Bronchial epithelial cell (primary cell): ENCODE measurements at regions not wholly inside any gene's neighbourhood (a gene's known extent, or its start where the extent isn't known, plus 50 kb on each side); places are given as distances from the start of the nearest gene placed in this dataset.

Experiments used
- DNase-seq: peaks from one replicate; pipeline ENCODE4 v3.0.0-alpha.2; 2010; ENCODE audit warnings: low read depth
- FAIRE-seq: peaks from 2 replicates; lab custom pipeline; 2011; peaks lifted over from hg19 to GRCh38; lab: Jason Lieb, UNC
- H3K27me3 ChIP-seq: 2 replicates; pipeline ENCODE4 v1.5.1; 2011; ENCODE audit warnings: low read length; ENCODE audit not compliant: control insufficient read depth, insufficient read depth
- H3K36me3 ChIP-seq: 2 replicates; pipeline ENCODE4 v1.5.1; 2011; ENCODE audit warnings: low read length; ENCODE audit not compliant: control insufficient read depth, insufficient read depth
- H3K4me3 ChIP-seq: 2 replicates; pipeline ENCODE4 v1.5.1; 2011; ENCODE audit warnings: mild to moderate bottlenecking, low read depth, low read length, control low read depth
- CTCF ChIP-seq: IDR thresholded peaks from 2 replicates; pipeline ENCODE4 v1.5.1; 2011; ENCODE audit warnings: mild to moderate bottlenecking, moderate library complexity, low read length, control low read depth, inconsistent platforms; ENCODE audit not compliant: insufficient read depth, severe bottlenecking

GRCh38 chr5:145236983-145237382 is 598.2 kb downstream of the PRELID2 start:
- no peak overlapping the region for H3K4me3 ChIP-seq
- H3K36me3 ChIP-seq = no peaks in the 10 kb centered on the region
- FAIRE-seq (peak; percentile 32), DNase-seq (no peak)
- no peaks in the 10 kb centered on the region for H3K27me3 ChIP-seq
- TF ChIP-seq CTCF = no peak

GRCh38 chr5:145236127-145236526 is 599.0 kb downstream of the PRELID2 start:
- DNase-seq (no peak), FAIRE-seq (no peak)
- H3K36me3 ChIP-seq = no peaks in the 10 kb centered on the region
- H3K27me3 ChIP-seq = no peaks in the 10 kb centered on the region
- no peak overlapping the region for H3K4me3 ChIP-seq
- no peak for TF ChIP-seq CTCF

GRCh38 chr5:145233461-145233860 is 601.7 kb downstream of the PRELID2 start:
- TF ChIP-seq CTCF = no peak
- Histone ChIP-seq H3K4me3 (no peak overlapping the region), H3K27me3 (no peaks in the 10 kb centered on the region), H3K36me3 (no peaks in the 10 kb centered on the region)
- FAIRE-seq (no peak), DNase-seq (no peak)

GRCh38 chr5:145230781-145231180 is 604.4 kb downstream of the PRELID2 start:
- no peak overlapping the region for H3K4me3 ChIP-seq
- H3K27me3 ChIP-seq = no peaks in the 10 kb centered on the region
- H3K36me3 ChIP-seq = no peaks in the 10 kb centered on the region
- DNase-seq (no peak), FAIRE-seq (no peak)
- no peak for TF ChIP-seq CTCF

- FAIRE-seq = no peak
- DNase-seq = no peak
- Histone ChIP-seq H3K4me3 (no peak overlapping the region), H3K36me3 (no peaks in the 10 kb centered on the region), H3K27me3 (no peaks in the 10 kb centered on the region)
- TF ChIP-seq CTCF = no peak
Measured at GRCh38 chr5:145228564-145228963, 606.6 kb downstream of the PRELID2 start.

- no peak for FAIRE-seq
- Histone ChIP-seq H3K4me3 (no peak overlapping the region), H3K36me3 (no peaks in the 10 kb centered on the region)
Measured at GRCh38 chr5:145227881-145228280, 607.3 kb downstream of the PRELID2 start.

More at GRCh38 chr5:145227881-145228280, 607.3 kb downstream of the PRELID2 start:
- TF ChIP-seq CTCF = no peak
- H3K27me3 ChIP-seq = no peaks in the 10 kb centered on the region
- no peak for DNase-seq
